NCI-H2196 (cell line): ENCODE measurements at regions not wholly inside any gene's neighbourhood (a gene's known extent, or its start where the extent isn't known, plus 50 kb on each side); places are given as distances from the start of the nearest gene placed in this dataset.
"Not testable (repeated sequence)": the region's sequence is repeated elsewhere in the genome, so short reads cannot be mapped to it uniquely, and the experiment has no call there.

Source experiments
- DNase-seq: peaks from one replicate; lab custom pipeline; 2025; ENCODE audit not compliant: unreplicated experiment; lab: John Stamatoyannopoulos, UW

DNA sequence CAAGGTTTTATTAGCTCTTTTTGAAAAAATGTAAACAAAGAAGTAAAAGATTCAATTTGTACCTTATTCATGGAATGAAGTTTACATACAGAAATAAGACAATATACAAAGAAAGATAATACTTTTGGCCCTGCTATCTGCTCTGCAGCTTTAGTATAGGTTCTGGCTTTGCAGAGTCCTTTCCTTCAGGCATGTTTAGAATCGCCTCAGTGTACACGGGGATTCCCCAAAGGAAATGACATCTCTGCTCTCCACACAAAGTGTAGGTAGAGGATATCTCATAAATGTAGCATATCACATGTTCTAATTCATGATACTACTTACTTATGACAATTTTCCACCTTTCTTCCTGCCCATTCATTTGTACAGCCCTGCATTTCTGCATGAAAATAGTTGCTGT lies 222.6 kb upstream of the DPYD start:
- DNase-seq = no peak

DNA sequence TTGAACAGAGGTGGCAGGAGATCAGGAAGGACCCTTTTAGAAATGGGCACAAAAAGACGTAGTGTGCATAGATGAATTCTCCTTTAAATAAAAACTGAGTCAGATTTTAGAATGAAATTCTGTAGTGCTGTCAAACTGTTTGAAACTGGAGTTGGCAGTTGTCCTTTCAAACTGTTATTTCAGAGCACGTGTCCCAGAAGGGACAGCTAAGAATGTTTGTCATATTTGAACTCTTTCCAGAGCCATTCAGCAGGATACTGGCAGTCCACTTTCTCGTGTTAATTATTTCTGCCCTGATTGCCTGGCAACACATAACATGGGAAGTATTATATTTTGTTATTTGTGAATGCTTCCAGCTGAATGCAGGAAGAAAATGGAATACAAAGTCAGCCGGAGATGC lies 212.3 kb upstream of the DPYD start:
- DNase-seq = no peak

DNA sequence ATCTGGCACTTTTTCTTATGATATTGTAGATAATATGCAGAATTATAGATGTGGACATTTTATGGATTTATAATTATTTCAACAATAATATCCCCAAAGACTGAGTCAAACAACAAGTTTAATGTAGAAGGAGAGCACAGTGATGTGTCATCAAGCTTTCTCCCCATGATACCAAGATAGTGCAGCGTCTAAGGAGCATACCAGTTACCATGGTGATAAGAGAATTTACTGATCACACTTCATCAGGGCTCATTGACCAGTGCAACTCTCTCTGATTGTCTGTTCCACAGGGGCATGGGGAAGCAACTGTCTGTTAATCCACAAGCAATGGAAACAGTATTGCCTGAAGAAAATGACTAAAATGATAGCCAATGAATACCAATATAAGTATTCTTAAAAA lies 209.6 kb upstream of the DPYD start:
- no peak for DNase-seq

DNA sequence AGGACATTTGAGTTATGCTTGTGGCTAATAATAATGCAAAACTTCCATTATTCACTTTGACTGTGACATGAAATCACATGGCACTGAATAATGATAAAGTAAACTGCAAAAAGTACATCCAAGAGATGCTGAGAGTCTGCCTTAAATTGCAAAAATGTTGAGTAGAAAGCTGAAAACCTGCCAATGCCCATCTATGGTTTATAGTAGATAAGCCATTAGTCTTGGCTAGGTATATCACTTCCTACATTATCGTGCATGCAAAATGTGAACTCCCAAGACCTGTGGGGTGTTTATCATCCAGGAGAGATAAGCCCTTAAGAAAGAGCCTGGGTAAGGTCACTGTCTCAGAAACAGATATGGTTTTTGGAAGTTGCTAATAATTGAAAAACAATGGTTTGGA lies 208.7 kb upstream of the DPYD start:
- DNase-seq = no peak

DNA sequence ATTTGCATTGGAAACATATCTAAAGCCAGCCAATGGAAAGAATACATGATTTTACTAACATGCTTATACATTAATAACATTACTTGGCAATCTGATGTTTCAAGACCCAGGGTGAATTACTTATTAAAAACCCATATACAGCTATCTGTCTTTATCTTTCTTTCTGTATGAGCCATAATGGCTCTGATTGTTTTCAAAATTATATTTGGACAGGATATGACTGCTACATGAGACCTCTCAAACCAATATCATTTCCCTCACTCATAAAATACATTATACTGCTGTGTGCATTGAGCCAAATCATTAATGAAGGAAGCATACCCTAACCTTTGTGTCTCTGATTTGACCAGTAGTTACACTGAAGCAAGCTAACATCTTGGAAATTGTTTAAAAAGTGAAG lies 205.9 kb upstream of the DPYD start:
- DNase-seq = no peak

DNA sequence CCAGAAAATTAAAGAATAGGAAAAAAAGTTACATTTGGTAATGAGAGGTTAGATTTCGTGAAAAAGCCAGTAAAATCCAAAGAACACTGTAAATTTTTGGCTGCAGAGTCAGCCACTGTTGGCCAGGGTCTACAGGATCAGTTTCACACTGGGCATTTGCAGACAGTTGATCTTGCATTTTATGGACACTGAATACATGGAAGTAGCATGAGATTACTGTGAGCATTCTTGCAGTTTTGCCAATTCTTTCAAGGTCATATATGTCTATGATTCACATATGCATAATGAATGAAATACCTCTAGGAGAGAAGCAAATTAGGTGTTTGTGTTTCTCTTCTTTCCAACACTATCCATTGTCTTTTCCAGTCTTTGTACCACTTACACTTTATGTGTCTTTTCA lies 200.8 kb upstream of the DPYD start:
- DNase-seq = no peak

DNA sequence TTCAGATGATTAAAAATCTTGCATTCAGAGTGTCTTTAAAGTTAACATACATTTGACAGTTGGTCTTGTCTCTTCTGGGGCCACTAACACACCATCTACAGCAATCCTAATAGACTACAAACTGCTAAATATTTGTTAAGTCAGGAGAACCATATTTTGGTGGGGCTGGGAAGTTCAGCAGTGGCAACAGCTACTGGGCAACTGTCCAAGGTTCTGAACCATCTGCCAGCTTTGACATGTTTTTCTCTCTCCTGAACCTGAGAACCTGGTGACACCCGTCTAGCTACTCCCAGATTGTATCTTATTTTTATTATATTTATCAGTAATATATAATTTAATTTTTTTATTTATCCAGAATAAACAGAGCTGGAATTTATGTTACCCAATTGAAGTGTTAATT lies 199.0 kb upstream of the DPYD start:
- DNase-seq = no peak

DNA sequence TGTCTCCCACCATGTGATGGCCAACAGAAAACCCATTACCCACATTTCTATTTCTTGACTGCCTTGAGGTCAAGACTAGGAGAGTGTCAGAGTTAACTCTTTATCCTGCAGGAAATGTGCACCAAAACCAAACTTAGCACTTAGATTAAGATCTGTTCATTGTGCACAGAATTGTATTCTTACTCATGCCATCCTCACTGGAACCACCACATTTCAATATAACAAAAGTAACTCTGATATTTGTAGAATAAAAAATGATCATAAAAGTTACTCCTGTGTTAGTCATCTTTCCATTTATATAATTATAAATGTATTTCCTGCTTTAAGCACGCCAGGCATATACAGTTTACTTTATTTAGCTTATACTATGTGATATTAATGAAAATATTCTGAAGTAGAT lies 193.0 kb upstream of the DPYD start:
- no peak for DNase-seq

DNA sequence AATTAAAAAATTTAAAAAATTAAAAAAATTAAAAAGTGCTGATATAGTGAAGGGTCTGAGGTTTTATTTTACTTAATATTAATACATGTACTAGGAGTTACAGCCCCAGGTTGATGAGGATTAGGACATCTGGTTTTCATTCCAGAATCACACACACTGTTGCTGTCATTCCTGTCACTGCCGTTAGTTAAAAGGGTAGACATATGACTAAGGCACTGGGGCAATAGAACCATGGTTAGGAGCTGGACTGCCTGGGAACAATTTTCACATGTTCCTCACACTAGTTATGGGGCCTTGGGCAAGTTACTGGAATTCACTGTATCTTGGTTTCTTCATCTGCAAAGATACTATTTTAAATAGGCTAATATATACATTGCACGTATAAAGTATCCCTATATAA lies 191.8 kb upstream of the DPYD start:
- DNase-seq = no peak

DNA sequence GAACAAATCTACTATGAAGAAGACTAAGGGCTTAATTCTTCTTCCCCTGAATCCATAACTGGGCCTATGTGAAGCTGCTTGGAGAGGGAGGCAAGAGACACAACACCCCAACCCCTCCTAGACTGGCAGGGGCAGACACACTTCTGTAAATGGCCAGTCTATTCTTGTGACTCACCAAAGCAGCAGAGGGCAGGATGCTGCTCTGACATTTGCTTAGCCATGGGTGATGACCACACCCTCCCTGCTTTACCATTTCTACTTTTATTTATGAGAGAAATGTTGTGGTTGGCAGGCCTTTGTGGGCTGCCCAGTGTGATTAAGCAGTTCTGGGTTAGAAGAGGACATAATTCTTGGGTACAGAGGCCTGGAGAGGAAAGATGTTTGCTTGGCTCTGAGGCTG lies 189.8 kb upstream of the DPYD start:
- DNase-seq = no peak

DNA sequence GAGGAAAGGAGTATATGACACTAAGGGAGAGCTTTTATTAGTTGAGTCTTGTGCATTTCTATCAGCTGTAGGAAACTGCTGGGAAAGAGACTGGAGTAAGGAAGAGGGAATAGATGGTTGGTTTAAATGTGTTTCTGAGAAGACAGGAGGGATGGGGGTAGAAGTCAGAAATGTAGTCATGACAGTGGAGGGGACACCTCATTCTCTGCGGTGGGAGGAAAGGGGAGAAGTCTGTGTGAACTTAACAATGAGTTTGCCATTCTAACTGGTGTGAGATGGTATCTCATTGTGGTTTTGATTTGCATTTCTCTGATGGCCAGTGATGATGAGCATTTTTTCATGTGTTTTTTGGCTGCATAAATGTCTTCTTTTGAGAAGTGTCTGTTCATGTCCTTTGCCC lies 187.5 kb upstream of the DPYD start:
- not testable (repeated sequence) for DNase-seq

DNA sequence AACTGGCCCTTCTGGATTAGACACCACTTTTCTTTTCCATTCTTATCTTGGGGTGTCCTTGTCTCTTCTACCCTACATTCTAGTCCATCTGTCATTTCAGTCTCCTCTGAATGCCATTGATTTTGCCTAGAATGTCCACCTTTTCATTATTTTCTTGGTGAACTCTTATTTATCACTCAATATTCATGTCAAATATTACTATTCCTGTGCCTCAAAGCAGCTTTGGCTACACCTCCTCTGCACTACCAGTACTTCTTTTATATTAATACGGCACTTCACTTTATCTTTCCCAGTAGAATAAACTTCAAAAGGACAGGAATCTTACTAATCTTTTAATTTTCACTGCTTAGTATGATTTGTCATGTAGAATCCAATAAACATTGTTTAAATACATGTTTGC lies 186.4 kb upstream of the DPYD start:
- DNase-seq = no peak

DNA sequence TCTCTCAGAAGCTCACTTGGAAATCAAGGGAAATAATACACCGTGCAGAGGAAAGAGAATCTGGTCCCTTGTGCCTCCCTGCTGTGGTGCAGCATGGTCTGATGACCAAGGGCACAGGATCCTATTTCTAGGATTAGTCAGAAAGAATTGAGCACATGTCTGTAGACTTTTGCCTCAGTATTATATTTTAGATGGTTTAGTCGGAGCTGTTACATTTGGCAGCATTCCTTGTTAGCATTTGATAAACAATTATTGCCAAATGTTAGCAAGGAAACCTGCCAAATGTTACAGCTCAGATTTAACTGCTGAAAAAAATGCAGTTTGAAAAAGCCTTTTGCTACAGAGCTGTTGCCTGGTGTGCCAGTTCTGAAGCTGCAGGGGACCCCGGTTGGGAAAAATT lies 183.5 kb upstream of the DPYD start:
- DNase-seq = no peak

DNA sequence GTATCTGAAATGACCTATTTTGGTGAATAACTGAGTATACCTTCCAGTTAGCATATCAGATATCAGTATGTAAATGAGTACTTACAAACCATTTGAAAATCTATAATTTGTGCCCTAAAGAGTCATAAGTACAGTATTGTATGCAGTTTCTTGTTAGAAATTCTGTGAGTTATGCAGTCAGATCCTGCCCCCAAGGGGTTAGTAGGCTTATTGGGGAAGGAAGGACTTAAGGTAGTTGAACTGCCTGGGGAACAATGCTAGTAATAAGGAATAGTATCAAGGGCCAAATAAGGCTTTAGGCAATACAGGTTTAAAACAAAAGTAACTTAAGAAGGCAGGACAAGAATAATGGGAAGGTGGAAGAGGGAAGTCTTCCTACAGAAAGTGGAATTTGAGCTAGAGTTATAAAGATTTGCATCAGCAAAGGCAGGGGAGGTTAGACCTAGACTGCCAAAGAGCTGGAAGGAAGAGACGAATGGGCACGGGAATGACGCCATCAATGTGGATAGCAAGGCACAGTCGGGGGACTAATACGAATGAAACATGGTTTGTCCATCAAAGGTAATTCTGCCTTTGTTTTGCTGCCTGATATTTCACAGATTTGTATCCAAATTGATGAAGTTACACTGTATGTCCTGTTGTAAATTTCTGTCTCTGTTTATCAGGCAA lies 182.9 kb upstream of the DPYD start:
- no peak for DNase-seq

DNA sequence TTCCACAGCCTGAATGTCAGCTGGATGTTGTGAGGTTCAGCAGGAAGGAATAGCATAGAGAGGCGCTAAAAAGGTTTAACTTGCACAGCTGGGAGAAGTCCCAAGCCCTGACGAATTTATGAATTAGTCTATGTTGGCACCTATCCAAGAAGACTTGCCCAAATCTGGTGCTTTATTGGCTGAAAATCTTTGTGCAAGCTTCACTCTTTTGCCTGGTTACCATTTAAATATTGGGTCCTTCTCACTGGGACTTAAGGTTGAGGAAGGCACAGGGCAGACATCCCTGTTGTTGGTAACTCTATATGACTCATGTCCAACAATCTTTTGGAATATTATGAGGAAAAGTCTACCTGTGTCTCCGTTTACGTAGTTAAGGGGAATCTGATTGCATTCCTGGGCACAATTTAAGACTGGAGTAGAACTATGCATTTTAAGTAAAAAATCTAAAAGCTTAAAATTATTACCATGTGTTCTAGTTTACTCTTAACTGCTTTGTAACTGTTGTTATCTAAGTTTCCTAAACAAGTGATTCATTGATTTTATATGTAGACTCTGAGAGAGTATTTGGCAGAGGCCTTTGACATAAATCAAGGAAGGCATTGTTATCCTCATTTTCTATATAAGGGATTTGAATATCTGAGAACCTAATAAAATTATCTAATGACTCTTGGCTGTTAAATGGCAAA lies 181.7 kb upstream of the DPYD start:
- DNase-seq = no peak

DNA sequence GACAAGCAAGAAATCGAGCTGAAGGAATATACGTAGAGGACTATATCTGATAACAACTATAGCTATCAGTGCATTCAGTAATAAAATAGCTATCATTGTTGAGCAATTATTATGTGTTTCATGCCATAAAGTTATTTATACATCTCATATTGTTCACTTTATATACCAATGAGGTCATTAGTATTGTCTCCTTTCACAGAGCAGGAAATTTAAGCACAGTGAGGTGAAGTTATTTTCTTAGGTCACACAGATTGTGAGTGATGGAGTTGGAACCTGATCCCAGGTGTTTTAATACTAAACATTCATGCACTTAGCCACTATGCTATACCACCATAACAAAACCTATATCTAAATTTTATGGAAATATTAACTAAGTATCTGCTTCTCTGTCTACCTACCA lies 180.5 kb upstream of the DPYD start:
- no peak for DNase-seq

DNA sequence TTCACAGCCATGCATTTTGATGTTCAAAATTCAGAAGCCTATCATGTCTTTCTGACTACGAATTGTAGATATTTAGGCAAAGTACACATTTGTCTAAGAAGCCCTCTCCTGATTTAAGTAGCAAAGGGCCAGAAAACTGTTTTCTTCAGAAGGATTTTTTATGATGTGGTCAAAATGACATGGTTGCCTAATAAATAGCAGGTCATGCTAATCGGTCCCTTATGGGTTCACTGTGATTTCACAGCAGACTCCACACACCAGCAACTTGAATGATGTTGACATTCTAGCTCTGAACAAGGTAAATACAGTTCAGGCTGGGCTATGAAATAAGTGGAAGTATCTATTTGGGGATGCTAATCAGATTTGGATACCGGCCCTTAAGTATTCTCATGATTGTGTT lies 178.7 kb upstream of the DPYD start:
- no peak for DNase-seq

DNA sequence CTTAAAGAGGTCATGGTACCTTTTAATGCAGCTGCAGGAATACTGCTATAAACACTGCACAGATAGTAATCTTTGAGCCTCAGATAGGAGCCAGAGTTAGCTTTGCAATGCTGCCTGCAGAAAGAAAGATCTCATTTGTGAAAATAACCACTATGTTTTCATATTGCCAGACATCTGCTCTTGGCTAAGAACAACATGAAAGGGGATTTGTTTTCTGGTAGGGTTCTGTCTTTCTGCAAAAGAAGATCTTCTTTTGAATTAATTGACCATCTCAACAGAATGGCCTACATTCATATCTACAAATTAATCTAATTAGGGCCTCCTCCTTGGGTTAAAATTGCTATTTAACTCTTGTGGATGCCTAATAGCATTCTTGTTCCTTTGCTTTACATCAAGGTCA lies 177.6 kb upstream of the DPYD start:
- DNase-seq = no peak

DNA sequence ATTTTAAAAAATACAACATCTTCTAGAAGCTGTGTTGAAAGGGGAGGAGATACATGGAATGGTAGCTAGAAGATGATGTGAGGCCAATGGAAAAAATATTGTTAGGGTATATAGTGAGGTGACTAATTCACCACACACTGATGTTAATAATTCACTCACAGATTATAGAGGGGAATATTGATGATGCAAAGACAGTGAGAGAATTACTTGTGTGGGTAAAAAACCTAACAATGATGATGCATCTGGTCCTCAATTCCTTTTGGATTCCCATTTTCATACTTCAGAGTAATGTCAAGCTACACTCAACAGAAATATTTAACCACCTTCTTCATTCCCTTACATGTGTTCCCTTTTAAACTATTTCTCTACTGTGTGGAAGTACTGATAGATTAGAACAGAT lies 169.5 kb upstream of the DPYD start:
- no peak for DNase-seq

DNA sequence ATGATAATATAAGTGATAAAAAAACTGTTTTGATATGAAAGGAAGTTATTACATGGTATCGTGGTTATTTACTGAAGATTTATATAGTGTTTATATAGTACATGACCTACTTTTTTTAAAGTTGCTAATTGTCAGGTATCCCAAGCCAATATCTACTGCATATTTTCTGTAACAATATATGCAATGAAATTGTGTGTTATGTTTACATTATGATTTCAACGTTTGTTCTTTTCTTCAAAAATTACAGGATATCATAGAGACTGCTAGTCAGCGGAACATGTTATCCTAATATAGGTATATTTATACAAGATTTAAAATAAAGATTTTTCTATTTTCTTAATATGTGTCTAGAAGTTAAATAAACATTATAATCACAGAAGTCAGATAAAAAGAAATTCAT lies 167.5 kb upstream of the DPYD start:
- no peak for DNase-seq

DNA sequence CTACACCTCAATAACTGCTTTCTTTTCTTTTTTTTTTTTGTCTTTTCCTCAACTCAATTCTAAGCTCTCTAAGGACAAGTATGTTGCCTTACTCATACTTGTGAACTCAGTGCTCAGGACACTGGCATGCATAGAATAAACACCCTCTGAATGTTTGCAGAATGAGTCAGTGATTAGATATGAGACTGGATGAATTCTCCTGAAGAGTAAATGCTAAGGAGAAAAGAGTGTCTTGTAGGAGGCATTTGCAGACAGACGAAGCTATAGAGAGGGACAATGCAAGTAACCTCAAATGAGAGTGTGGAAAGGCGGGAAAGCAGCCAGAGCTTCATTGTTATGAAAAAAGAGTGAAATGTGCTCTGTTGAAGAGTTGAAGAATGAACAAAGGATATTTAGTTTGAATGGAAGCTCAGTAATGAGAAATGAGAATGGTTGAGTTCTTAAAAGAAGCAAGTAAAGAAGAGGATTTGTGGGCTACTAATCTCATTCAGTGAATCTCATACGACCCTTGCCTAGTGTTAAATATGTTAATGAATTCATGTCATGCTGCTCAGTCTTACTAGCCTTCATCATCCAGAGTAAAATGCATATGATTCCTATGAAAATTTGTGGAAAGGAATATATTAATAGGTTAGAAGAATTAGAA lies 166.1 kb upstream of the DPYD start:
- no peak for DNase-seq

DNA sequence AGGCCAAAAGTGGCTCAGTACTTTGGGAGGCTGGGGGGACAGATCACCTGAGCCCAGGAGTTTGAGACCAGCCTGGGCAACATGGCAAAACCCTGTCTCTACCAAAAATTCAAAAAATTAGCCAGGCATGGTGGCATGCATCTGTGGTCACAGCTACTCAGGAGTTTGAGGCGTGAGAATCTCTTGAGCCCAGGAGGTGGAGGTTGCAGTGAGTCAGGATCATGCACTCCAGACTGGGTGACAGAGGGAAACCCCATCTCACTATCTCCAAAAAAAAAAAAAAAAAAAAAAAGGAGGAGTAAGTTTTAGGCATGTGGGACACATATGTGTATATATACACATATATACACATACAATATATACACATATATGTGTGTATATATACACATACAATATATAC lies 165.3 kb upstream of the DPYD start:
- DNase-seq = no peak

DNA sequence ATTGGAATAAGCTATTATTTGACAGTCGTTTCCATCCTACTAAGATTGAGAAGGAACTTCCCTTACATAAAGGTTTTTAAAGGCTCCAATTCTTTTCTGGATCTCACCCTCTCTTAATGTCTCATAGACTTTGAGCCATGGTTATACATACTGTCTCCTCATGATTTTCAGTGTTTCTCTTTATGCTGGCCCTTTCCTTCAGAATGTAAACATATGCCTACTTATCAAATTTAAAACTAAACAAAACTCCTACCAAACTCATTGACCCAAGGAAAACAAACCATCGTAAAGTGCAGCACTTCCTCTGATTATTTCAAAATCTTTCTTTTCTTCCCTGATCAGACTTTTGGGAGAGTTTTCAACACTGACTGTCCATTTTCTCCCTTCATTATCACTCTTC lies 163.4 kb upstream of the DPYD start:
- DNase-seq = no peak
